ENCODE measurements at regions not wholly inside any gene's neighbourhood (a gene's known extent, or its start where the extent isn't known, plus 50 kb on each side); places are given as distances from the start of the nearest gene placed in this dataset.

GRCh38 chr13:90763476-90764150 lies 583.9 kb upstream of the MIR17HG start:
- TF ChIP-seq, protein P1, sequence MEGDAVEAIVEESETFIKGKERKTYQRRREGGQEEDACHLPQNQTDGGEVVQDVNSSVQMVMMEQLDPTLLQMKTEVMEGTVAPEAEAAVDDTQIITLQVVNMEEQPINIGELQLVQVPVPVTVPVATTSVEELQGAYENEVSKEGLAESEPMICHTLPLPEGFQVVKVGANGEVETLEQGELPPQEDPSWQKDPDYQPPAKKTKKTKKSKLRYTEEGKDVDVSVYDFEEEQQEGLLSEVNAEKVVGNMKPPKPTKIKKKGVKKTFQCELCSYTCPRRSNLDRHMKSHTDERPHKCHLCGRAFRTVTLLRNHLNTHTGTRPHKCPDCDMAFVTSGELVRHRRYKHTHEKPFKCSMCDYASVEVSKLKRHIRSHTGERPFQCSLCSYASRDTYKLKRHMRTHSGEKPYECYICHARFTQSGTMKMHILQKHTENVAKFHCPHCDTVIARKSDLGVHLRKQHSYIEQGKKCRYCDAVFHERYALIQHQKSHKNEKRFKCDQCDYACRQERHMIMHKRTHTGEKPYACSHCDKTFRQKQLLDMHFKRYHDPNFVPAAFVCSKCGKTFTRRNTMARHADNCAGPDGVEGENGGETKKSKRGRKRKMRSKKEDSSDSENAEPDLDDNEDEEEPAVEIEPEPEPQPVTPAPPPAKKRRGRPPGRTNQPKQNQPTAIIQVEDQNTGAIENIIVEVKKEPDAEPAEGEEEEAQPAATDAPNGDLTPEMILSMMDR (IDR thresholded peaks at IDR 0.05; ENCODE audit: insufficient read depth, low read length, poor library complexity, severe bottlenecking), result no peak
- no peak for TF ChIP-seq EZH2phosphoT487 (conservative IDR thresholded peaks at IDR 0.05; ENCODE audit: low read length)
- no peak overlapping the region for H2AFZ ChIP-seq (ENCODE audit: low read depth, low read length, severe bottlenecking)
- H3K4me2 ChIP-seq (ENCODE audit: low read depth, low read length, poor library complexity, severe bottlenecking), result no peak overlapping the region

GRCh38 chr13:90766386-90766902 lies 581.0 kb upstream of the MIR17HG start:
- no peak overlapping the region for H3K27ac ChIP-seq (ENCODE audit: low read depth, low read length)
- no peak overlapping the region for H3K4me3 ChIP-seq (ENCODE audit: insufficient read depth, low read length, poor library complexity, severe bottlenecking)
- H3K9me2 ChIP-seq (replicated peaks; ENCODE audit: insufficient read depth, low read length), result no peaks in the 10 kb centered on the region
- H3K9me3 ChIP-seq (ENCODE audit: insufficient read depth, low read length), result no peaks in the 10 kb centered on the region
- H3K4me2 ChIP-seq (ENCODE audit: low read depth, low read length, poor library complexity, severe bottlenecking), result no peak overlapping the region
- H3K9ac ChIP-seq (ENCODE audit: low read length), result no peak overlapping the region
- no peaks in the 10 kb centered on the region for H4K20me1 ChIP-seq (ENCODE audit: low read depth, low read length)
- no peaks in the 10 kb centered on the region for H3K79me2 ChIP-seq (ENCODE audit: insufficient read depth, low read length)
- no peaks in the 10 kb centered on the region for H3F3A ChIP-seq (ENCODE audit: insufficient read depth)
- no peak overlapping the region for H2AFZ ChIP-seq (ENCODE audit: low read depth, low read length, severe bottlenecking)
- no peak for TF ChIP-seq EZH2phosphoT487 (conservative IDR thresholded peaks at IDR 0.05; ENCODE audit: low read length)
- TF ChIP-seq, protein P1 (IDR thresholded peaks at IDR 0.05; ENCODE audit: insufficient read depth, low read length, poor library complexity, severe bottlenecking), result no peak
- H3K27me3 ChIP-seq (ENCODE audit: low read length), result no peaks in the 10 kb centered on the region
- no peaks in the 10 kb centered on the region for H3K36me3 ChIP-seq (ENCODE audit: low read length)

More at GRCh38 chr13:90763476-90764150, 583.9 kb upstream of the MIR17HG start:
- Histone ChIP-seq H3F3A (ENCODE audit: insufficient read depth) (no peaks in the 10 kb centered on the region), H3K27ac (ENCODE audit: low read depth, low read length) (no peak overlapping the region), H3K9me3 (ENCODE audit: insufficient read depth, low read length) (no peaks in the 10 kb centered on the region), H3K9me2 (replicated peaks; ENCODE audit: insufficient read depth, low read length) (no peaks in the 10 kb centered on the region), H3K4me3 (ENCODE audit: insufficient read depth, low read length, poor library complexity, severe bottlenecking) (no peak overlapping the region), H3K36me3 (ENCODE audit: low read length) (no peaks in the 10 kb centered on the region), H3K79me2 (ENCODE audit: insufficient read depth, low read length) (no peaks in the 10 kb centered on the region), H4K20me1 (ENCODE audit: low read depth, low read length) (no peaks in the 10 kb centered on the region), H3K27me3 (ENCODE audit: low read length) (no peaks in the 10 kb centered on the region), H3K9ac (ENCODE audit: low read length) (no peak overlapping the region)

- H3K9ac ChIP-seq (ENCODE audit: low read length), result no peak overlapping the region
- no peak overlapping the region for H3K4me2 ChIP-seq (ENCODE audit: low read depth, low read length, poor library complexity, severe bottlenecking)
- no peaks in the 10 kb centered on the region for H3K9me3 ChIP-seq (ENCODE audit: insufficient read depth, low read length)
- no peaks in the 10 kb centered on the region for H3K36me3 ChIP-seq (ENCODE audit: low read length)
- H4K20me1 ChIP-seq (ENCODE audit: low read depth, low read length), result no peaks in the 10 kb centered on the region
- no peaks in the 10 kb centered on the region for H3K27me3 ChIP-seq (ENCODE audit: low read length)
- H3F3A ChIP-seq (ENCODE audit: insufficient read depth), result no peaks in the 10 kb centered on the region
- H2AFZ ChIP-seq (ENCODE audit: low read depth, low read length, severe bottlenecking), result no peak overlapping the region
- H3K79me2 ChIP-seq (ENCODE audit: insufficient read depth, low read length), result no peaks in the 10 kb centered on the region
- H3K27ac ChIP-seq (ENCODE audit: low read depth, low read length), result no peak overlapping the region
- TF ChIP-seq EZH2phosphoT487 (conservative IDR thresholded peaks at IDR 0.05; ENCODE audit: low read length), result no peak
- TF ChIP-seq, protein P1 (IDR thresholded peaks at IDR 0.05; ENCODE audit: insufficient read depth, low read length, poor library complexity, severe bottlenecking), result no peak
- H3K4me3 ChIP-seq (ENCODE audit: insufficient read depth, low read length, poor library complexity, severe bottlenecking), result no peak overlapping the region
- no peaks in the 10 kb centered on the region for H3K9me2 ChIP-seq (replicated peaks; ENCODE audit: insufficient read depth, low read length)
Measured at GRCh38 chr13:90768116-90768515, 579.4 kb upstream of the MIR17HG start.
